Eye (tissue), 1 donor: ENCODE measurements at regions not wholly inside any gene's neighbourhood (a gene's known extent, or its start where the extent isn't known, plus 50 kb on each side); places are given as distances from the start of the nearest gene placed in this dataset.
"Not testable (repeated sequence)": the region's sequence is repeated elsewhere in the genome, so short reads cannot be mapped to it uniquely, and the experiment has no call there.

Source experiments
- DNase-seq: peaks from one replicate; pipeline ENCODE4 v3.0.0-alpha.2; 2015

GRCh38 chr15:96583671-96584070, 253.2 kb downstream of the NR2F2 start:
- DNase-seq, result no peak

DNA sequence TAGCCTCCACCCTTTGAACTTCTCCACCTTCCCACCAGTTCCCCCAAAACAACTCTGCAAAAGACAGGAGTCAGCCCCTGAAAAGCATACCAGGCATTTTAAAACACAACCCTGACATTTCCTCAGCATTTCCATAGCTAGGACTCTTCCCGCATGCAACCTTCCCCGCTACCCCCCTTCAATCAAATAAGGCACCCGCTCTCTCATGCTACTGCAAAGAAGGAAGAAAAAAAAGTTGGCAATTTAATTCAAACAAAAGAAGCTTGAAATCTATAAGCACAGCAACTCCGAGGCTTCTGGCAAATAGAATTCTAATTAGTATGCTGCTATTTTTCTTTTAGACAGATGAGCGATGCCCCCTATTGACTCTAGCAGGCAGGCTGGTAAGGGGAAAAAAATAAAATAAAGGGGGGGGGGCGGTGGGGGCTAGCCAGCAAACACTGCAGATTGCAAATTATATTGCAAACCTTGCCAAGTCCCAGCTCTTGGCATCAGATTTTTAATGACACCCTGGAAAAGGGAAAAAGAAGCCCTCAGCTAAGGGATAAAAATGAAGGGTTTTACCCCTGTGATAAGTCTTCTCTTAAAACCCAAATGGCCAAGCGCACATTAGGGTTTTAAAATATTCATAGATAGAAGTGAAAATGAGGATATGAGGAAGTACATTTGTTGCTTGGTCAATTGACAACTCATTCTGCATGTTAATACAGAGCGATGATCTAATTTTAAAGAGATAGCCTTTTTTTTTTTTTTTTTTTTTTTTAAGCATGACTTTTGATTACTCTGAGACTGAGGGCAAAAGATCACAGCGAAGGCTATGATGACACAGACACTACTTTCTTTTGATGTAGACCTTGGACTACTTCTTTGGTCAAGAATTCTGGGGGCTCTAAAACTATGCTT, 255.2 kb downstream of the NR2F2 start:
- peak; percentile 16 for DNase-seq

DNA sequence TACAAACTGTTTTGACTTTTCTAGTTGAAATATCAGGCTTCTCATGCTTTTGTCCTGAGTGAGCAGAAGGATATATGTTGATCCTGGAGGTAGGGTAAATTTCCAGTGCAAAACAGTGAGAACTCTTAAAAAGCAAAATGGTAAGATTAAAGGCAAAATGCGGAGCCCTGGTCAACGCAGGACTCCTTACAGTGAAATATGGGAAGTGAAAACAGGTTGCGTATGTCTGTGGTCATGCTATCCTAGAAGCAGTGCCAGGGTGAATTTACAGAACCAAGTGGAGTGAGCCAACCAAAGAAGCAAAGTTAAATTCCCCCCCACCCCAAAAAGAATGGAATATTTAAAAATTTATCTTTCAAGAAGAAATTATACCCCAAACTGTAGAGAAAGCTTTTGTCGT, 256.4 kb downstream of the NR2F2 start:
- no peak for DNase-seq

- DNase-seq, result no peak
Measured at GRCh38 chr15:96589864-96590263, 259.4 kb downstream of the NR2F2 start.

DNA sequence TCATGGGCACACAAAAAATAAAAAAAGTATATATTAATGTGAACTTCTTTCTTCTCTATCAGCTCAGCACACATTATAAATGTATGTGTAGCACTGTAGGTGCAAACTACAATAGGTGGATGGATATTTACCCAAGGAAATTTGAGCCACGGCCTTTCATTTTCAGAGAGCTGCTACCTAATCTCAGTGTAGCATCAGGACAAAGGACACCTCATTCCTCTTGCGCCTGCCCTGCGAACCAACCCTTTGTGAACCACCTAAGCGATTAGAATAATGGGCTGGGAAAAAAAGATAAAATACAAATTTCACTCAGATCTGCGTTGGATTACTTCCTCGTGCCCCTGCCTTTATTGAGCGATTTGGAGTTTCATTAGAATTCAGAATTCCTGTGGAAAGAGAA, 263.2 kb downstream of the NR2F2 start:
- DNase-seq, result no peak

DNA sequence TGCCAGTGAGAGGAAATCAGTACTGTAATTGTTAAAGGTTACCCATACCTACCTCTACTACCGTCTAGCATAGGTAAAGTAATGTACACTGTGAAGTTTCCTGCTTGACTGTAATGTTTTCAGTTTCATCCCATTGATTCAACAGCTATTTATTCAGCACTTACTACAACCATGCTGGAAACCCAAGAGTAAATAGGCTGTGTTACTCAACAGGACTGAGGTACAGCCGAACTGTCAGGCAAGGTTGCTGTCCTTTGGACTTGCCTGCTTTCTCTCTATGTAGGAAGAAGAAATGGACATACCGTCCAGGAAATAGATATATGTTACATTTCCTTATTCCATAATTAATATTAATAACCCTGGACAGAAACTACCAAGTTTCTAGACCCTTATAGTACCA, 265.5 kb downstream of the NR2F2 start:
- DNase-seq, result no peak

- no peak for DNase-seq
Measured at GRCh38 chr15:96598514-96598913, 268.0 kb downstream of the NR2F2 start.

- DNase-seq, result peak; percentile 51
Measured at GRCh38 chr15:96599268-96599667, 268.8 kb downstream of the NR2F2 start.

- DNase-seq, result no peak
Measured at GRCh38 chr15:96600350-96600749, 269.9 kb downstream of the NR2F2 start.

- no peak for DNase-seq
Measured at GRCh38 chr15:96606617-96607016, 276.1 kb downstream of the NR2F2 start.

DNA sequence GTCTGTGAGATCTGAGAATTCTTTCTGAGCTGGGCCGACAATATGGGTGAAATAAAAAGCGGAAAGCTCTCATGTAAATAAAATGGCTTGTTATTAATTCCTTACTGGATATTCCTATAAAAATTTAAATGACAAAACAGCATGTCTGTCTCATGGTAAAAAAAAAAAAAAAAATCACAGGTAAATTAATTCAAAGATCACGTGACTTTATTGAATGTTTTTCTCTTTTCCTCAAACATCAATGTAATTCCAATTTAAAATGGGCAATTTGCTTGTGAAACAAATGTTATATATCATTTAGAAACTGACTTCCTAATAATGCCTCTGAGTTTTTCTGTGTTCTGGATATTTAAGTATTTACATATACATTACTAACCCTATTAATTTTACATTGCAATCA, 280.3 kb downstream of the NR2F2 start:
- no peak for DNase-seq

DNA sequence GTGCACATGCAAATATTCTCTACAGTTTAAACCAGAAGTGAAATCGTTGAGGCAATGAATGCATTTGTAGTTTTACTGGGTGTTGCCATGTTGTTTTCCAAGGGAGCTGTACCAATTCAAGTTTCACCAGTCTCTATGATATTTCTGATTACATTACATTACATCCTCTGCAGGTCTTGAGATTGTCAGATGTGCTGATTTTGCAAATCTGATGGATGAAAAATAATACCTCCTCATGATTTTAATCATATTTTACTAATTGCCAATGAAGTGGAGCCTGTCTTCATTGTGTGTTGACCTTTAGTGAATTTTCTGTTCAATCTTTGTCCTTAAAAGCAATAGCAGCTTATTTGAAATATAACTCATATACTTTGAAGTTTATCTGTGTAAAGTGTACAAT, 282.4 kb downstream of the NR2F2 start:
- DNase-seq, result no peak

DNA sequence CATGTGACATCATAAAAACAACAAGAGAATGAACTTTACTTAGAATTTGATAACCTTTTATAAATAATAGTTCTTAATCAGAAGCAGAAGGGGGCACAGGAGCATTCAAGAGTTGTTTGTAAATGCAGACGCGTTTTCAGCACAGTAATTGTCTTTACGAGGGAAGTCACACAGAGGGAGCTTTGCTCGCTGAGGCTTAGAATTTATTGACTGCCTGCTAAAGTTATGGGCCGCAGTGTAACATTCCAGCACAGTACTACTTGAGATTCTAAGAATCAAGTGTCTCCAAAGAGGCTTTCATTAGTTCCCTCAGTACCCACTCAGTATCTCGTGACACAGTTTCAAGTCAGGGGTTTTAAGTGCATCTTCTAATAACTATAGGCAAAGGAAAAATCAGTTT, 288.7 kb downstream of the NR2F2 start:
- DNase-seq, result no peak

DNA sequence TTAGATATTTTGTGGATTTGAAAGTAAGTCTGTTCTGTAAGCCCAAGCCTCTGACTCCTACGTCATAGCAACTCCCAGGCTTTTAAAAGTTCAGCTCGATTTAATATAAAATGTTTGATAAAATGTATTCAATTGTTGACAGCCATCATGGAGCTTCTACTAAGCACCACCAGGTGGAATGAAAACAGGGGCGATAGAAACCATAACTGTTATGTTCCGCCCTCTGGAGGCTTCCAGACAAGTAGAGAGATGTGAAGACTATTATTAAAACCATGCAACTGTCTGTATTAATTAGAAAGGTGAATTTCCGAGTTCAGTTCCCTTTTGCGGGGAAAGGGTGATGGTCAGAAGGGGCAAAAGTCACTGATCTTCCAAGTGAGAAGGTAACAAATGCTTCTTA, 292.2 kb downstream of the NR2F2 start:
- no peak for DNase-seq

- DNase-seq, result no peak
Measured at GRCh38 chr15:96625256-96625655, 294.8 kb downstream of the NR2F2 start.

DNA sequence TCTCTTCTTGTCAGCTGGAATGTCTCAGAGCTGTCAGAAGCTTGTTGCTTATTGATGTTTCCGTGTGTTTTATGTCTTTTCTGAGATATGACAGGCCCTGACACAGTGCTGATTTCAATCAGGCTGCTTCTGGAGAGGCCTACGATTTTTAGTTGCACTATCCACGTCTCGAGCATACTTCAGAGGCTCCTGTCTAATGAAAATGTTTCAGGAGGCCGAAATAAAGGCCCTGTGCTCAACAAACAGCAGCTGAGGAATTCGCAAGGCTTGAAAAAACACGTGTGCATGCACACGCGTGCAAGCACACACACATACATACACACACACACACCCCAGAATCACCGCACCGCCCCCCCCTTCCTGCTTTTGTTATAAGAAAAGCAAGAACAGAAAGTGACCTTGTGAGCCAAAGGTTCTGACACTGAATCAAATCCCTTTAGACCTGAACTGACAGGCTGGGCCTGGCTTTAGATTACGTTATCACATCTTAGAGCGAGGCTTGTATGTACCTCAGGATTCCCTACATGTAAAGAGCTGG, 296.6 kb downstream of the NR2F2 start:
- peak; percentile 63 for DNase-seq

GRCh38 chr15:96629511-96629910, 299.0 kb downstream of the NR2F2 start:
- no peak for DNase-seq

GRCh38 chr15:96638793-96639192, 308.3 kb downstream of the NR2F2 start:
- DNase-seq, result peak; percentile 75

- no peak for DNase-seq
Measured at GRCh38 chr15:96645796-96646195, 315.3 kb downstream of the NR2F2 start.

GRCh38 chr15:96648866-96649265, 318.4 kb downstream of the NR2F2 start:
- peak; percentile 69 for DNase-seq

DNA sequence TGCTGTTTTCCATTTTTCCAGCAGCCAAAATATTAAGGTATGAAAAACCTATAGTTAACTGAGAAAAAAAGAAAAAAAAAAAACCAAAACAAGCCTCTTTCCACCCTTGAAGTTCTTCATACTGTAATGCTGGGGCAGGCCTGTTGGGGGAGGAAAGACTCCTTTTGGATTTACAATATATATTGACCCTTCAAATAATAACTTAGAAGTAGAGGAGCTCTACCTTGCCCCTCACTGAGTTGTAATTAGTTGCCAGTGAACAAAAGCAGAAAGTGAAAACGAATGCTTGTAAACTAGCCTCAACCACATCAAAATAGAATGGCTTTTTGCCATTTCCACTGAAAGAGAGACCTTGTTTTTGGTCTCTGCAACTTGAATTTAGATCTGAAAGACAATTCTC, 326.6 kb downstream of the NR2F2 start:
- DNase-seq, result no peak

DNA sequence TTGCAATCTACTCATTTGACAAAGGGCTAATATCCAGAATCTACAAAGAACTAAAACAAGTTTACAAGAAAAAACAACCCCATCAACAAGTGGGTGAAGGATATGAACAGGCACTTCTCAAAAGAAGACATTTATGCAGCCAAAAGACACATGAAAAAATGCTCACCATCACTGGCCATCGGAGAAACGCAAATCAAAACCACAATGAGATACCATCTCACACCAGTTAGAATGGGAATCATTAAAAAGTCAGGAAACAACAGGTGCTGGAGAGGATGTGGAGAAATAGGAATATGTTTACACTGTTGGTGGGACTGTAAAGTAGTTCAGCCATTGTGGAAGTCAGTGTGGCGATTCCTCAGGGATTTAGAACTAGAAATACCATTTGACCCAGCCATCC, 336.5 kb downstream of the NR2F2 start:
- not testable (repeated sequence) for DNase-seq

GRCh38 chr15:96670389-96670788, 339.9 kb downstream of the NR2F2 start:
- DNase-seq, result no peak

DNA sequence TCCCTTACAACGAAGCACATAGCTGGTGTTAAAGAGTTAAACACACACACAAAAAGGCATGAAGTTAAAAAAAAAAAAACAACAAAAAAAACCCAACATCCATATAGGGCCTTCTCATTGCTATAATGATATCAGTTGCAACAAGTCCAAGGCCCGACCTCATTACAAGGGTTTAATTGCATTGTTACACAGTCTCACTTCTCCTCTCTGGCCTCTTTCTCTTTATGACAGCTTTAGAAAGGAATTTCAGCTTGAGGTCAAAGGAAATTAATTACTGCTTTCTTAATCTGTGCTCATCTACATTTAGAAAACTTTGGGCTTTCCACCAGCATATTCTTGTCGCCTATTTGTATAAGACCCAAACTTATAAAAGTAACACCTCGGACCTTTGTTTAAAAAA, 342.1 kb downstream of the NR2F2 start:
- peak; percentile 63 for DNase-seq

GRCh38 chr15:96678386-96678785, 347.9 kb downstream of the NR2F2 start:
- no peak for DNase-seq
